NAMALWA (cell line): ENCODE measurements at regions not wholly inside any gene's neighbourhood (a gene's known extent, or its start where the extent isn't known, plus 50 kb on each side); places are given as distances from the start of the nearest gene placed in this dataset.
"Not testable (repeated sequence)": the region's sequence is repeated elsewhere in the genome, so short reads cannot be mapped to it uniquely, and the experiment has no call there.

Experiments used
- DNase-seq: peaks from one replicate; pipeline ENCODE4 v3.0.0-alpha.2; 2015; ENCODE audit warnings: low spot score

DNA sequence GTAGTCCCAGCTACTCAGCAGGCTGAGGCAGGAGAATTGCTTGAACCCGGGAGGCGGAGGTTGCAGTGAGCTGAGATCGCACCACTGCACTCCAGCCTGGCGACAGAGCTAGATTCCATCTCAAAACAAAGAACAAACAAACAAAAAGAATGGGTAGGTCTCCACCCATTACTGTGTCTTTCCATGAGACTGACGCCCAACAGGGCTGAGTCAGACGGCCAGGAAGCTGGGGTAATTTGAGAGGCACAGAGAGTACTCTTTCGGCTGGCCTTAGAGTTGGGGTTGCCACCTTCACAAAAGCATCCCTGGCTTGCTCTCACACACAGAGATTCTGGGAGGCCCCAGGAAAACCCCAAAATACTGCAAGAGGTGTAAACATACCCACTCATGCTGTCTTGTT lies 72.0 kb upstream of the DHRSX start:
- DNase-seq = no peak

DNA sequence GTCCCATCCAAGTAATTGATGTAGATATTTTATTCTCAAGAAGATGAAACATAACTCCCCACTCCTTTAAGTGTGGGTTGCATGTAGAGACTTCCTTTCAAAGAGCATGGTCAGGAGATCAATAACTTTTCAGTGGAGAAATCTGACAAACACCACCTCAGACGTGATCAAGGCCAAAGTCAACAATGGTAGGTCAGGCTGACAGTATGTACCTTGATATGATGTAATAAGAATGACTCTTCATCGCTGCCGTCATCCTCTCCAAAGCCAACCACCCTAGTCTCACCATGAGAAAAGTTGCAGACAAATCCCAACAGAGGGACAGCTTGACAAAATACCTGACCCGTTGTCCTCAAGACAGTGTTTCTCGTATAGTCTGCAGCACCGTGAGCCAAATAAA lies 67.3 kb upstream of the DHRSX start:
- no peak for DNase-seq

DNA sequence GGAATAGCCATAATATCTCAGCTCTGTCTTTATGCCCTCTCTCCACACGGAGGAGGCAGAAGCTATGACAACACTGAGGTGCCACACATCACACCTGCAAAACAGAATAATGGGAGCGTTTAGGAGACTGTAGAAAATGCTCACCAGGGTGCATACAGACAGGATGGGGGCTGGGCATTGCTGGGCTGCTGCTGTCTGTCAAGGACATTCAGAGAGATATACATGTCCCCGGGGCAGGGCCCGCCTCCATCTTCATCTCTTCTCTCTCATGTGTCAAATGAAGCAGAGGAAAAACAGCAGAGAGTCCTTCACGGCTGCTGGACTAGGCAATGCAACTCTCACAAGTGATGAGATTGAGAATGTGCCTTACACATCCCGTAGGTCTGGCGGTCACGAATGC lies 65.3 kb upstream of the DHRSX start:
- no peak for DNase-seq

DNA sequence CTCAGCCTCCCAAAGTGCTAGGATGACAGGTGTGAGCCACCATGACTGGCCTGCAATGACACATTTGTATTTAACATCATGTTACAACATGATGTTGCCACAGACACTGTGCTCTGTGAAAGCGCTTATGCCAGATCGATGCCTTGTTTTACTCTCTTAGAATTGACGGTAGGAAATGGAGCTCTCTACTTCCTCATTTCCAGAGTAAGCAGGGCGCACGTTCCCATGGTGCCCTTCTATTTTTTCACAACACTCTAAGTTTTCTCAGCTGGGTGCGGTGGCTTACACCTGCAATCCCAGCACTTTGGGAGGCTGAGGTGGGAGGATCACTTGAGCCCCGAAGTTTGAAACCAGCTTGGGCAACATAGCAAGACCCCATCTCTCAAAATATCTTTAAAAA lies 60.7 kb upstream of the DHRSX start:
- DNase-seq = no peak

DNA sequence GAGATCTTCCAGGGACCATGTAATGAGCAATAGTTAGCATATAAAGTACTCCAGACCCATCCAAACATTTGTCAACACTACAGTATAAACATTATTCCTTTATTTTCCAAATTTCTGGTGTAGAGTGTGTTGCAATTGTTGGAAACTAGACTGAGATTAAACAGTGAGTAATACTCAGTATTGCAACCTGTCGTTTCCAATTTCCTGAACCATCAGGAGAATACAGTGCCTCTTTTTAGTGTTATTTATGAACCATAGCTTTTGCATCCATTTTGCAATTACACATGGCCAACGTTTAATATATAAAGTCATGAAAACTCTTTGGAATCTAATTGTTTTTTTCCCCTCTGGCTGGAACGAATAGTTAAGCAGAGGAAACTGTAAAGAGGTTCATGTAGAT lies 58.3 kb upstream of the DHRSX start:
- DNase-seq = no peak

DNA sequence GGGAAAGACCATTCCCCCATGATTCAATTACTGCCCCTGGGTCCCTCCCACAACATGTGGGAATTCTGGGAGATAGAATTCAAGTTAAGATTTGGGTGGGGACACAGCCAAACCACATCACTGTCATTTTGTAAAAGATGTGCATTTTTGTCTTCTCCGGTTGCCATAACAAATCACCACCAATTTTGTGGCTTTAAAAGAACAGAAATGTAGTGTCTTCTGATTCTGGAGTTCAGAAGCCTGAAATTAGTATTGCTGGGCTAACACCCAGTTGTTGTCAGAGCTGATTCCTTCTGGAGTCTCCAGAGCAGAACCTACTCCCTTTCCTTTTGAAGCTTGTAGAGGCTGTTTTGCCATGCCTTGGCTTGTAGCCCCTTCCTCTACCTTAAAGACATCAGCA lies 54.1 kb upstream of the DHRSX start:
- no peak for DNase-seq

DNA sequence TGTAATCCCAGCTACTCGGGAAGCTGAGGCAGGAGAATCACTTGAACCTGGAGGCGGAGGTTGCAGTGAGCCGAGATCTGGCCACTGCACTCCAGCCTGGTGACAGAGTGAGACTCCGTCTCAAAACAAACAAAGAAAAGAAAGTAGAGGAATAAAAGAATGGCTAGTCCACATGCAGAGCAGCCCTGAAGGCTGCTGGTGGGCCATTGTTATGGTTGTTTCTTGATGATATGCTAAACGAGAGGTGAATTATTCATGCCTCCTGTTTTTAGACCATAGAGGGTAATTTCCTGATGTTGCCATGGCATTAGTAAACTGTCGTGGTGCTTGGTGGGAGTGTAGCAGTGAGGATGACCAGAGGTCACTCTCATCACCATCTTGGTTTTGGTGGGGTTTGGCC lies 53.3 kb upstream of the DHRSX start:
- DNase-seq = not testable (repeated sequence)

DNA sequence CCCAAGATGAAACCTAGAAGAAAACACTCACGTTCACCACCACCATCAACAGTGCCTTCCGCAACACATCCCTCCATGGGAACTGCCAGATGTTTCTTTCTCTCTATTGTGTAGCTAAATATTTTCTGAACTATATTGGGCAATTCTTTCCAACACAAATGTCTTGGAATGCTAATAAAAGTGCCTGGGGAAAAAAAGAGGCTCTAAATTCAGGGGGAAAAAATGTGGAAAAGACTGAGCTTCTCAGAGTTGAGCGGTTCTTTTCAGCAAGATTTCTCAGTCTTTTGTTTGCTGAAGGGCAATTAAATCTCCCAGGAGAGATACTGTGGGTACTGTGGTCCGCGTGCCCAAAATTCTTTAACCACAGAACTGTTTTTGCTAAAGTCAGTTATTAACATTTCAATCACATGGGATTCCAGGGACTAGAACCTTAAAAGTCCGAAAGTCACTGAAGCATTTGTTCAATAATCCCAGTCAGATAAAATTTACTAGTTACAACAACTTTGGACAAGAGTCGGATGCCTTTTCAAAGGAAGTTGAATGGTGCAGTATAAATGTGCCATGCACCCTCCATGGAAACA lies 51.9 kb upstream of the DHRSX start:
- no peak for DNase-seq

DNA sequence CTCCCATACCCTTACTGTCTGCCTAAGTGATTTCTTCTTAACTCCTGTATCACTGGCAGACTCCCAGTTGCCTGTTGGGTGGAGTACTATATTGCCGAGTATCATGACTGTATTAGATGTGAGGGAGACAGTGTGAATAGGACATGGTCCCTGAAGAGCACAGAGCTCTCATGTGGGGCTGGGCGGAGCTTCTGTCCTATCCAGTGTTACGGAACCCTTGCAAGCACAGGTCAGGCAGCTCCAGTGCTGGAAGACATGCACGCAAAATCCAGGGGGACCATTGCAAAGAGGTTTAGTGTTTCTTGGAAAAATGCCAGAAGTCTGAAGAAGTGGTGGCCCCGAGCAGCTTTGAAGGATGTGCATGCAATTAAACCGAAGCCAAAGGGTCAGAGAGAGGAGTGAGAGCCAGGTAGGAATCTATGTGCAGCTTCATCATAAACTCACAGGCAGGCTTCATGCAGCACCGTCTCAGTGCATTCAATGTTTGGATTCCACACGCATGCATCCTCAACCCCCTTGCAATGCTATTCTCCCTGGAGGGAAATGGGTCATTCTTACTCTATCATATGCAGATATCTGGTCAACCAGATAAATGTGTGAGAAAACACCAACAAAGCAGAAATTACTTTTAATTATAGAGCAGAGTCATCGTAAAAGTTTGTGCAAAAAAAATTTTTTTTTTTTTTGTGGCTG lies 49.7 kb upstream of the DHRSX start:
- no peak for DNase-seq
